ENCODE measurements at regions not wholly inside any gene's neighbourhood (a gene's known extent, or its start where the extent isn't known, plus 50 kb on each side); places are given as distances from the start of the nearest gene placed in this dataset.

GRCh38 chr10:105549731-105550130 lies 908.6 kb downstream of the SORCS3 start:
- Histone ChIP-seq H3K79me2 (ENCODE audit: low read length) (no peaks in the 10 kb centered on the region), H3K36me3 (replicated peaks; ENCODE audit: low read depth, low read length) (no peaks in the 10 kb centered on the region), H3K9ac (ENCODE audit: low read length) (no peak overlapping the region), H3K27me3 (ENCODE audit: low read depth, low read length) (no peaks in the 10 kb centered on the region), H3K9me3 (ENCODE audit: insufficient read depth, low read length) (no peaks in the 10 kb centered on the region), H4K20me1 (ENCODE audit: insufficient read depth, low read length) (no peaks in the 10 kb centered on the region), H3K27ac (ENCODE audit: low read length) (no peak overlapping the region), H3K4me1 (ENCODE audit: low read length) (no peaks in the 10 kb centered on the region), H3K4me3 (ENCODE audit: low read length) (no peak overlapping the region), H2AFZ (ENCODE audit: low read depth, low read length) (no peak overlapping the region), H3K4me2 (ENCODE audit: low read length) (no peak overlapping the region)
- TF ChIP-seq CTCF (IDR thresholded peaks at IDR 0.05; ENCODE audit: low read depth, low read length) (no peak), EZH2phosphoT487 (IDR thresholded peaks at IDR 0.05; ENCODE audit: low read depth) (no peak)

- Histone ChIP-seq H4K20me1 (ENCODE audit: insufficient read depth, low read length) (no peaks in the 10 kb centered on the region), H3K27me3 (ENCODE audit: low read depth, low read length) (no peaks in the 10 kb centered on the region), H2AFZ (ENCODE audit: low read depth, low read length) (no peak overlapping the region), H3K9ac (ENCODE audit: low read length) (no peak overlapping the region), H3K79me2 (ENCODE audit: low read length) (no peaks in the 10 kb centered on the region), H3K27ac (ENCODE audit: low read length) (no peak overlapping the region), H3K36me3 (replicated peaks; ENCODE audit: low read depth, low read length) (no peaks in the 10 kb centered on the region), H3K9me3 (ENCODE audit: insufficient read depth, low read length) (no peaks in the 10 kb centered on the region), H3K4me2 (ENCODE audit: low read length) (no peak overlapping the region), H3K4me3 (ENCODE audit: low read length) (no peak overlapping the region), H3K4me1 (ENCODE audit: low read length) (no peaks in the 10 kb centered on the region)
- TF ChIP-seq EZH2phosphoT487 (IDR thresholded peaks at IDR 0.05; ENCODE audit: low read depth) (no peak), CTCF (IDR thresholded peaks at IDR 0.05; ENCODE audit: low read depth, low read length) (no peak)
Measured at GRCh38 chr10:105545101-105545500, 904.0 kb downstream of the SORCS3 start.

GRCh38 chr10:105540381-105540780 lies 899.3 kb downstream of the SORCS3 start:
- Histone ChIP-seq H3K4me2 (ENCODE audit: low read length) (no peak overlapping the region), H3K4me1 (ENCODE audit: low read length) (no peaks in the 10 kb centered on the region), H3K36me3 (replicated peaks; ENCODE audit: low read depth, low read length) (no peaks in the 10 kb centered on the region), H3K9ac (ENCODE audit: low read length) (no peak overlapping the region), H3K27ac (ENCODE audit: low read length) (no peak overlapping the region), H3K4me3 (ENCODE audit: low read length) (no peak overlapping the region), H2AFZ (ENCODE audit: low read depth, low read length) (no peak overlapping the region), H3K27me3 (ENCODE audit: low read depth, low read length) (no peaks in the 10 kb centered on the region), H4K20me1 (ENCODE audit: insufficient read depth, low read length) (no peaks in the 10 kb centered on the region), H3K9me3 (ENCODE audit: insufficient read depth, low read length) (no peaks in the 10 kb centered on the region), H3K79me2 (ENCODE audit: low read length) (no peaks in the 10 kb centered on the region)
- no peak for TF ChIP-seq EZH2phosphoT487 (IDR thresholded peaks at IDR 0.05; ENCODE audit: low read depth)
- no peak for TF ChIP-seq CTCF (IDR thresholded peaks at IDR 0.05; ENCODE audit: low read depth, low read length)

- H3K4me1 ChIP-seq (ENCODE audit: low read length): no peaks in the 10 kb centered on the region
- H3K4me2 ChIP-seq (ENCODE audit: low read length): no peak overlapping the region
- no peak overlapping the region for H2AFZ ChIP-seq (ENCODE audit: low read depth, low read length)
- H3K27me3 ChIP-seq (ENCODE audit: low read depth, low read length): no peaks in the 10 kb centered on the region
- no peak overlapping the region for H3K4me3 ChIP-seq (ENCODE audit: low read length)
- no peaks in the 10 kb centered on the region for H4K20me1 ChIP-seq (ENCODE audit: insufficient read depth, low read length)
- no peak overlapping the region for H3K27ac ChIP-seq (ENCODE audit: low read length)
- TF ChIP-seq CTCF (IDR thresholded peaks at IDR 0.05; ENCODE audit: low read depth, low read length): no peak
- TF ChIP-seq EZH2phosphoT487 (IDR thresholded peaks at IDR 0.05; ENCODE audit: low read depth): no peak
- H3K9ac ChIP-seq (ENCODE audit: low read length): no peak overlapping the region
- no peaks in the 10 kb centered on the region for H3K9me3 ChIP-seq (ENCODE audit: insufficient read depth, low read length)
- H3K79me2 ChIP-seq (ENCODE audit: low read length): no peaks in the 10 kb centered on the region
- no peaks in the 10 kb centered on the region for H3K36me3 ChIP-seq (replicated peaks; ENCODE audit: low read depth, low read length)
Measured at GRCh38 chr10:105538874-105539273, 897.8 kb downstream of the SORCS3 start.

Data from OCI-LY3 (cell line).